Cardiac fibroblast (primary cell): ENCODE measurements at regions not wholly inside any gene's neighbourhood (a gene's known extent, or its start where the extent isn't known, plus 50 kb on each side); places are given as distances from the start of the nearest gene placed in this dataset.

Experiments
- DNase-seq, 2 donors: peaks; one replicate each; pipeline versions ENCODE4 v3.0.0 to v3.0.0-alpha.2; 2010; ENCODE audit warnings: low read depth in 2 of 2
- H3K4me3 ChIP-seq, 2 donors: replicated peaks in 1 of 2; 1 replicate in 1 of 2; 2 replicates in 1 of 2; pipeline ENCODE4 v1.5.1; 2011; ENCODE audit warnings: low read depth in 2 of 2, low read length in 2 of 2, mild to moderate bottlenecking in 2 of 2, moderate library complexity in 1 of 2
- CTCF ChIP-seq: IDR thresholded peaks from one replicate; pipeline ENCODE4 v1.5.1; 2011; ENCODE audit warnings: low read depth, mild to moderate bottlenecking, low read length, inconsistent platforms

- no peak for DNase-seq
- H3K4me3 ChIP-seq: no peak overlapping the region
- no peak for TF ChIP-seq CTCF
Measured at GRCh38 chr4:96526625-96527024, 686.7 kb downstream of the PDHA2 start.

GRCh38 chr4:96531836-96532235 lies 691.9 kb downstream of the PDHA2 start:
- DNase-seq: no peak
- H3K4me3 ChIP-seq: no peak overlapping the region
- no peak for TF ChIP-seq CTCF

GRCh38 chr4:96543346-96543745 lies 703.5 kb downstream of the PDHA2 start:
- DNase-seq: no peak
- H3K4me3 ChIP-seq: no peak overlapping the region
- no peak for TF ChIP-seq CTCF

- TF ChIP-seq CTCF: no peak
- no peak for DNase-seq
Measured at GRCh38 chr4:96558466-96558865, 718.6 kb downstream of the PDHA2 start.

GRCh38 chr4:96566755-96567154 lies 726.9 kb downstream of the PDHA2 start:
- DNase-seq: no peak
- TF ChIP-seq CTCF: no peak
- no peak overlapping the region for H3K4me3 ChIP-seq

More at GRCh38 chr4:96558466-96558865, 718.6 kb downstream of the PDHA2 start:
- H3K4me3 ChIP-seq: no peak overlapping the region

- no peak for DNase-seq
- no peak for TF ChIP-seq CTCF
- no peak overlapping the region for H3K4me3 ChIP-seq
Measured at GRCh38 chr4:96585304-96585703, 745.4 kb downstream of the PDHA2 start.

GRCh38 chr4:96593422-96593821 lies 753.5 kb downstream of the PDHA2 start:
- TF ChIP-seq CTCF: no peak
- peak in 1 of 2 donors; percentile 6 for DNase-seq
- no peak overlapping the region for H3K4me3 ChIP-seq
